LHCN-M2 (cell line): ENCODE measurements at regions not wholly inside any gene's neighbourhood (a gene's known extent, or its start where the extent isn't known, plus 50 kb on each side); places are given as distances from the start of the nearest gene placed in this dataset.
A peak's percentile ranks its signal among the peaks of the same experiment; 100 is the strongest.
"Not testable (repeated sequence)": the region's sequence is repeated elsewhere in the genome, so short reads cannot be mapped to it uniquely, and the experiment has no call there.

ENCODE experiments used
- DNase-seq: peaks from one replicate; pipeline ENCODE4 v3.0.0-alpha.2; 2012; ENCODE audit warnings: low read depth

- DNase-seq: no peak
Observed at GRCh38 chr12:74595696-74596095, 58.1 kb downstream of the ATXN7L3B start.

- peak; percentile 11 for DNase-seq
Observed at GRCh38 chr12:74598819-74599218, 61.2 kb downstream of the ATXN7L3B start.

GRCh38 chr12:74599932-74600331 is 62.3 kb downstream of the ATXN7L3B start:
- DNase-seq: no peak

GRCh38 chr12:74600817-74601216 is 63.2 kb downstream of the ATXN7L3B start:
- DNase-seq: not testable (repeated sequence)

- no peak for DNase-seq
Observed at GRCh38 chr12:74602881-74603672, 65.4 kb downstream of the ATXN7L3B start.

GRCh38 chr12:74608231-74608775 is 70.7 kb downstream of the ATXN7L3B start:
- DNase-seq: no peak

- no peak for DNase-seq
Observed at GRCh38 chr12:74610711-74611110, 73.1 kb downstream of the ATXN7L3B start.

GRCh38 chr12:74614426-74614825 is 76.8 kb downstream of the ATXN7L3B start:
- no peak for DNase-seq

- no peak for DNase-seq
Observed at GRCh38 chr12:74619084-74619483, 81.4 kb downstream of the ATXN7L3B start.

GRCh38 chr12:74619884-74620283 is 82.2 kb downstream of the ATXN7L3B start:
- no peak for DNase-seq

- DNase-seq: no peak
Observed at GRCh38 chr12:74620921-74621320, 83.3 kb downstream of the ATXN7L3B start.

GRCh38 chr12:74624201-74624600 is 86.6 kb downstream of the ATXN7L3B start:
- DNase-seq: no peak

- no peak for DNase-seq
Observed at GRCh38 chr12:74626397-74626796, 88.8 kb downstream of the ATXN7L3B start.

GRCh38 chr12:74641262-74641661 is 103.6 kb downstream of the ATXN7L3B start:
- DNase-seq: no peak

- no peak for DNase-seq
Observed at GRCh38 chr12:74641694-74642093, 104.1 kb downstream of the ATXN7L3B start.

GRCh38 chr12:74644681-74645080 is 107.0 kb downstream of the ATXN7L3B start:
- peak; percentile 55 for DNase-seq

- DNase-seq: peak; percentile 18
Observed at GRCh38 chr12:74646831-74647230, 109.2 kb downstream of the ATXN7L3B start.

- no peak for DNase-seq
Observed at GRCh38 chr12:74647256-74647655, 109.6 kb downstream of the ATXN7L3B start.

- DNase-seq: no peak
Observed at GRCh38 chr12:74656251-74656650, 118.6 kb downstream of the ATXN7L3B start.

- no peak for DNase-seq
Observed at GRCh38 chr12:74660442-74660841, 122.8 kb downstream of the ATXN7L3B start.

GRCh38 chr12:74663958-74664357 is 126.3 kb downstream of the ATXN7L3B start:
- DNase-seq: no peak

GRCh38 chr12:74665690-74666089 is 128.1 kb downstream of the ATXN7L3B start:
- no peak for DNase-seq

- DNase-seq: no peak
Observed at GRCh38 chr12:74671421-74671820, 133.8 kb downstream of the ATXN7L3B start.
